Caki2 (cell line): ENCODE measurements at regions not wholly inside any gene's neighbourhood (a gene's known extent, or its start where the extent isn't known, plus 50 kb on each side); places are given as distances from the start of the nearest gene placed in this dataset.

Experiments used
- DNase-seq: peaks from one replicate; pipeline ENCODE4 v3.0.0-alpha.2; 2015; ENCODE audit warnings: low read depth
- in situ Hi-C: cut with HindIII; loops from 2 replicates; pipeline ENCODE4 v1.10.0; 2016; ENCODE audit warnings: low sequenced_read_pairs, low pct_unique_long_range_greater_than_20kb, mixed read lengths

DNA sequence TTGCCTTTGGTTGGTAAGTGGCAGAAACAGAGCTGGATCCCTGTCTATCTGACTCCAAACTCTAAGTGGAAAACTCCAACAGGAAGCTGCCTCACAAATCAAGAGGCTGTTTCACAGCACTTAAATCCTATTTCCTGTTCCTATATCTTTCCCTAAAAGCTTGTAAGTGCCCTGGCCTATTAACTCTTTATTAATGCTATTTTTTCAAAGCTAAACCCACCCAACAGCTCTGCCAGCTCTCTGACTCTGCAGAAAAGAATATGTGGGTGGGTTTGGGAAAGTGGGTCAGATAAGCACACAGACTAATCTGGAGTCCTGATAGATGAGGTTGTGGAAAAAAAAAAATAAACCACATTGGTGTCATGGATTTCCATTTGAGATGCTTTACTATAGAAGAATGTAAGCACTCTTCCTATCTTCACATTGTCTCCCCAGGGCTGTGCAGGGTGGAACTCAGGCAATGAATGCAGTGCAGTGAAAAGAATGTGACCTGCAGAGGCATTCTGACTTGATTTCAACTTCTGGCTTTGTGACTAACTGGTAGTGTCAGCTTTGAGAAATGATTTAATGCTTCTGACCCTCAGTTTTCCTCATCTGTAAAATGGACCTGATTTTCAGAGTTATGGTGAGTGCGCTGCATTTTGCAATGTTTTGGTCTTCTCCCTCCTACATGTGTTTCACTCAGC lies 125.6 kb downstream of the AASDHPPT start:
- DNase-seq, result no peak
- in situ Hi-C loops, result no loop called here

DNA sequence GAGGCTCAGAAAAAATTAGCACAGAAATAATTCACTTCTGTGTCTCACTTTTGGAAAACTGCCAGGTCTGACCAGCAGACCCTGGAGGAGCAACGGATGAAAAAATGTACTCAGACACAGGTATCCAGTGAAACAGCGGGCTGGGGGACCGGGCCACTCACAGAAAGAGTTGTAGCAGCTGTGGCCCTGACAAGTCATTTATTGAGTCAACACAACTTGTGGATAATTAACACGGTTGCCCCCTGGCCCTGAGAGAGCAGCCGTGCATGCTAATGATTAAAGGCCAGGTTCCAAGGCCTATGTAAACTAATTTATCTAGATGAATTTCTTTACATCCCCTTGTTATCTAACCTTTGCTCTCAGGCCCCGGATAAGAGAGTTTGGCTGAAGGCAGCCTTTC lies 131.3 kb downstream of the AASDHPPT start:
- DNase-seq, result no peak
- in situ Hi-C loops, result no loop called here

DNA sequence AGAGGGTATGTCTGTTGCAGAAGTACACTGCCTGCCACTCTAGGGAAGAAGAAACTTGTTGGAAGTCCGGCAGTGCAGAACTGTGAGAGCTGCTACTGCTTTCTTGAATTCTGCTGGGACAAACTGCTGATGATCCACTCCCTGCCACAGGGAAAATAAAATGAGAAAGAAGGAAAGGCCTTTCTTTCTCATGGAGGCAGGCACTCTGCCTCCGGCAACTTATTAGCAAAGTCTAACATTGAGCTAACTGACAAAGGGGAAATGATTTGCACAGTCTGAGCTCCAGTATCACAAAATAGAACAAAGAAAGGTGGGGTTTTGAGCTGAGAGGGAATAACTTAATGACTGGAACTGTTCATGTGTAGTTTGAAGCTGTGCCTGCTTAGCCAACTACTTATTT lies 134.6 kb downstream of the AASDHPPT start:
- no peak for DNase-seq
- in situ Hi-C loops, result no loop called here

DNA sequence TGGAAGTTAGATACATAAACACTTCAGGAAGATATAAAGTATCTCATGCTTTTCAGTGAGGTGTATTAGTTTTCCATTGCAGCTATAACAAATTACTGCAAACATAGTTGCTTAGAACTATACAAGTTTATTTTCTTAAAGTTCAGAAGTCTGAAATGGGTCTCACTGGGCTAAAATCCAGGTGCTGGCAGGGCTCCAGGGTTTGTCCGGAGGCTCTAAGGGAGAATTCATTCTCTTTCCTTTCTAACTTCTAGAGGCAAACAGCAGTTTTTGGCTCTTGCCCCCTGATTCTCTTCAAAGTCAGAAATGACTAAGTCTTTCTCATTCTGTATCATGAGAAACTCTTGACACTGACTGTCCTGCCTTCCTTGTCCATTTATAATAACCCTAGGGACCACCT lies 138.8 kb downstream of the AASDHPPT start:
- in situ Hi-C loops, result no loop called here
- DNase-seq, result no peak

DNA sequence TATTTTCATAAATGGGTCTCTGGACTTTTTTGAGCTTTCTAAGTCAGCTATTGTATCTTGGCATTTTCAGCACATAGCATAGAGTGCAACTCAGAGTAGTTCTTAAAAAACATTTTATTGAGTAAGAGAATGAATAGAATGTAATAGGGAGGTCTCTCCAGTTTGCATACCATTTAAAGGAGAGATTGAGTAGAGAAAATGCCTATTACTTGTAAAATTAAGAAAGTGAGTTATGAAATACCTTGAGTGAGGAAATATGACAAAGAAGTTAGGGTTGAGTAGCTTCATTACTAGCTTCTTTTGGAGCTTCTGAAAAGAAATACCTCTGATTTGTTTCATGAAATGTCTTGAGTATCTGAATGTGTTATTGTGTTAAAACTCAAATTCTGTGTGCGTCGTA lies 140.0 kb downstream of the AASDHPPT start:
- DNase-seq, result no peak
- in situ Hi-C loops, result no loop called here

DNA sequence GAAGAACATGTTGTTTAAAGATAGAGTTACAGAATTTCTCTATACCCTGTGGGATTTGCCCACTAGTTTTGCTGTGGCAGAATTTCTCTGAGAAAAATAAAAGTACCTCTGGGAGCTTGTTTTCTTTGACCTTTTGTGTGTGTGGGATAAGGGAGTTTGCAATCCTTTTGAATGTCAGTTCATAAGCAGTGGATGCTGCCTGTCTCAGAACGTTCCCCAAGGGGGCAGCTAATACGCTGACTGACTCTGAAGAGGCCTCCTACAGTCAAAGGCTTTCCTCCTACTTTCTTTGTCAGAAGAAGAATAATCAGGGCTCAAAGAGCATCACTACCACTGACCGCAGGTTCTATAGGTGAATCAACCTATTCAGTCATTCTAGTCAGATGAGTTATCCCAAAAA lies 140.6 kb downstream of the AASDHPPT start:
- no peak for DNase-seq

DNA sequence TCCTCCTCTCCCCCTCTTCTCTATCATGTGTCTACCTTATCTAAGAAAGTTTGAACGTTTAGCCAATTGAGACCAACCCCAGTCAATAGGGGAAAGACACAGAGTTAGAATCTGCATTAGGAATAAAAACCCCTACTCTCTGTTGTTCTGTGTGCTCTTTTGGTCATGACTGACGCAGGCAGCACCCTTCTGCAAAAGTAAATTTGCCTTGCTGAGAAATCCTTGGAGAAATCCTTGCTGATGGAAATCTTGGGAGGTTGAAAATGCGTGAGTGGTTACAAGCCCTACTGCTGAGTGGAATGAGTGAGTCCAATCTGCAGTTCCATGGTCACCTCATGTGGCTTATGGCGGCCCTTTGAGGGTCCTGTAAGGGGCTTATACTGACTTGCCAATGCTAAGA lies 145.2 kb downstream of the AASDHPPT start:
- in situ Hi-C loops, result no loop called here
- no peak for DNase-seq

More for the DNA sequence above, 140.6 kb downstream of the AASDHPPT start:
- in situ Hi-C loops, result no loop called here

DNA sequence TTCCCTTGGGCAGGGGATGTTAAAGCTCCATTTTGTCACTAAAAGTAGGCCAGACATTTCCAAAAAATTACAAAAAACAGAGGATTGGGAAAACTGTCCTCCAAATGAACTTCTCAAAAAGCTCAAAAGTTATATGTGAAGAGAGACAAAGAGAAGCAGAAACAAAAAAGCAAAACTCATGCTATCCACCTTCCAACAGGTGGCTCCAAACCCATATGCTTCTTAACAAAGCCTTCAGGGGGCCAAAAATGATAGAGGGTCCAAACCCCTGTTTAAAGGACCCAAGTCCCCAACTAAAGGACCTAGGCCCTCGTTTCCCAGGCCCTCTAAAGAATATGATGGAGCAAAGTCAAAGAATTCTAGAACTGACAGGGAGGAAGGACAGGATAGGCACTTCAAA lies 146.7 kb downstream of the AASDHPPT start:
- no peak for DNase-seq
- in situ Hi-C loops, result no loop called here

DNA sequence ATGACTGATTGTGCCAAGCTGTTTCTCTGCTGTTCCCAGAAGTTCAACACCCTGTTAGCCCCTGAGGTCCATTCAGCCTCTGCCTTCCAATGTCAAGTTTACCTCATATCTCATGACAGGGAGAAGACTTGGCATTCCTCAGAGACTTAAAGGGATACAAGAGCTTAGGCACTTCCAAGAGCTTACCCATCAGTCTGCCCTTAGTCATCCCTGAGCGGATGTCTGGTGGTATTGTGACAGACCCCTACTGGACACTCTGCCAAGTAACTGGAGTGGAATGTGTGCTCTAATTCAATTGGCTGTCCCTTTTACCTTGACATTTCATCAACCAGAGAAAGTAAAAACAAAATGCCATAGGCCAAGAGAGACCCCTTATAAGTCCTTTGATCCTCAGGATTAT lies 151.5 kb downstream of the AASDHPPT start:
- no peak for DNase-seq
- in situ Hi-C loops, result no loop called here

DNA sequence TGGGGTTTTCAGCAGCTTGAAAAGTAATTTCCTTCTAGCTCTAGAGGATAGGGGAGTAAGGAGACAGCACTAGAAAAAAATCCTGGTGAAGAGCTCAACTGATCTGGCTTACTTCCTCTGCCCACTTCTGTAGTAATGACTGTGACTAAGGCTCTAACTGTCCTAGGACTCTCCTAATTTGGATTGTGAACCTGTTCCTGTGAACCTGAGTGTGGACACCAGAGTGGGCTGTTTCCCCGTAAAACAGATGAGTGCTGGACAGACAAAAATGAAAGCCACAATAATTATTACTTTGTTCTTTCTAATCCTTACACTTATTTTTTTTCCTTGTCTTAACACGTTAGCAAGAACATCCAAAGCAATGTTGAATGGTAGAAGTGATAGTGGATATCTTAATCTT lies 154.1 kb downstream of the AASDHPPT start:
- in situ Hi-C loops, result no loop called here
- DNase-seq, result no peak

DNA sequence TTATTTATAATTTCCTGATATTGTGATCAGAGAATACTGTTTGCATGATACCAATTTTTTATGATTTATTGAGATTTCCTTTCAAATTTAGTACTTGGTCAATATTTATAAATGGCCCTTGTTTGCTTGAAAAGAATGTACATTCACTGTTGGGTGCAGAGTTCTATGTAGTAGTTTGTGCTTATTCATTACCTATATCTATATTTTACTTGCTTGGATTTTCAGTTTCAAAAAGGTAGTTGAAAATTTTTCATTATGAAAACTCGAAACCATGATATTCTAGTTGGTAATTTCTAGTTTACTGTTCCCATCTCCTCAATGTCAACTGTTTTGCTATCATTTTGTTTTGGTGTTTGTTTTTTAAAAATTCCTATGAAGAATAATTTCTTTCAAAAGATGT lies 155.7 kb downstream of the AASDHPPT start:
- in situ Hi-C loops, result no loop called here
- no peak for DNase-seq

DNA sequence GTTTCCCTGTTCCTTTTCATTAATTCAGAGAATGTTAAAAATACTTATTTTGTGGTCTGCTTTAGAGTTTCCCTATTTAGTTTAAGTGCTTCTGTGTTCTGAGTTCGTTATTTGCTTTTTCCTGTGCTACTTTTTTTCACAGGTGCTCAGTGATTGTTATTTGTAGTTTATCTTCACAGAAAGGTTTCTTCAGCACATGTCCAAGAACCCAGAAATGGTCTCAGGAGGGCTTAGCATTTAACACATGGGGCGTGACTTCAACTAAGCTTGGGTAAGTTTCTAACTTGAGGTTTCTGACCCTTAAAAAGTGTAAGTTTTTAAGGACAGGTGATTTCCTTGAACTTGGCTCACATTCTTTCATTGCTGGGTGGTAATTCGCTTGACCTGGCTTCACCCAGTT lies 157.3 kb downstream of the AASDHPPT start:
- in situ Hi-C loops, result no loop called here
- no peak for DNase-seq

DNA sequence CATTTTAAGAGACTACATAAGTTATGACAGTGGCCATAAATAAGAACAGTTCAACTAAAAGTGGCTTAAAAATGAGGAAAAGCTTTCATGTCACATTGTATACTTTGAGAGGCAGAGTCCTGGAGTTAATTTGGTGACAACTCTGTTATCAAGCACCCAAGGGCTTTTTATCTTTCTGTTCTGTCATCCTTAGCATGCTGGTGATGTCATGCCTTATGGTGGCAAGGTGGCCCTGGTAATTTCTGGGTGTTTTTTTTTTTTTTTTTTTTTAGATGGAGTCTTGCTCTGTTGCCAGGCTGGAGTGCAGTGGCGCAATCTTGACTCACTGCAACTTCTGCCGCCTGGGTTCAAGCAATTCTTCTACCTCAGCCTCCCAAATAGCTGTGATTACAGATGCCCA lies 158.8 kb downstream of the AASDHPPT start:
- in situ Hi-C loops, result no loop called here
- DNase-seq, result no peak

DNA sequence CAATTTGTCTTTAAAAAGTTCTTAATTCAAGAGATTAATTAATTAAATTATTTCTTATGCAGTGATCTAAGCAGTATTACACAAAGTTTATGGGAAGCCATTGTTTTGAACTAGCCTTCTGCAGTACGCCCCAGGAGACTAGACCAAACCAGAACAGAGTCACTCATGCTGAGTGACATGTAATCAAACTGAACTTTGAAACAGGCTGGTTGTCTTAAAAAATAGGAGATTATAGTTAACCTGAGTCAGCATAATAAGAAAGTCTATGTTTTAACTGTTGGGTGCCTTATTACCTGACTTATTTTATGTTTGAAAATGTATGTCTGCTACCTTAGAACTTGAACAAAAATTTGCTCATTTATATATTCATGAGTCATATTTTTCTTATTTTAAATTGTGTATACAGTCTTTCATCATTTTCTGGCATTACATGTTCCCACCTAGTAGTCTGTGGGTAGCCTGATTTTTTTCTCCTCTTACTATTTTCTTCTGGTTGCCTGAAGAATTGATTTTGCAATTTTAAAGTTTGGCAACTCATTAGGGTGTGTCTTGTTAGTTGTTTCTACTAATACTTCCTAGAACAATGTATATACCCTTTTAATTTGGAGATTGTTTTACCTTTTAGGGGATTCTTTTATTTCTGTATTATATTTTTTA lies 161.4 kb downstream of the AASDHPPT start:
- DNase-seq, result no peak
- in situ Hi-C loops, result no loop called here

DNA sequence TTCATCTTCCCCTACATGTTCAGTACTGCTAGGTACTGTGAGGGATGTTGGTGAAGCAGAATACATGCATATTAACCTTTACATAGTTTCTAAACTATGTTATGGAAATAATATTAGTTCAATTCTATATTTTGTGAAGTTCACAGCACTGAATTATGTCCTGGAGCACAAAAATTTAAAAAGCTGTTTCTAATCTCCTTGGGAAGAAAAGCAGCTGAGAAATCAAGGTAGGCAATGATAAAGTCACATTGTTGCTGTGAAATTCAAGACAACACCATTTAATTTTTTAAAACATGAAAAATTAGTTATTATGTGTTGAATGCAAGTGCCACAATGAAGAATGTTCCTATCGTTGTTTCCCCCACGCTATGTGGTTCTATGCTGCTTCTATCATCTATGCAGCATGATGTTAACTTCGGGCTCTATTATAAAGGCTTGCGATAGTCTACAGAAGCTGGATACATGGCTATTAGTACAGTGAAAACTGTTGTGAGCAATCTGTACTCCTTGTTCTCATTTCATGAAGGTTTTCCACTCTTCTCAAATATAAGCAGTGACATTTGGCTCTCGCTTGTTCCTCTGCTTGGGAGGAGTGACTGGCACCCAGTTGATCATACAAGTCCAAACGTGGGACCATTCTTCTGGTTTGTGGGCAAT lies 164.3 kb downstream of the AASDHPPT start:
- in situ Hi-C loops, result no loop called here
- DNase-seq, result no peak

DNA sequence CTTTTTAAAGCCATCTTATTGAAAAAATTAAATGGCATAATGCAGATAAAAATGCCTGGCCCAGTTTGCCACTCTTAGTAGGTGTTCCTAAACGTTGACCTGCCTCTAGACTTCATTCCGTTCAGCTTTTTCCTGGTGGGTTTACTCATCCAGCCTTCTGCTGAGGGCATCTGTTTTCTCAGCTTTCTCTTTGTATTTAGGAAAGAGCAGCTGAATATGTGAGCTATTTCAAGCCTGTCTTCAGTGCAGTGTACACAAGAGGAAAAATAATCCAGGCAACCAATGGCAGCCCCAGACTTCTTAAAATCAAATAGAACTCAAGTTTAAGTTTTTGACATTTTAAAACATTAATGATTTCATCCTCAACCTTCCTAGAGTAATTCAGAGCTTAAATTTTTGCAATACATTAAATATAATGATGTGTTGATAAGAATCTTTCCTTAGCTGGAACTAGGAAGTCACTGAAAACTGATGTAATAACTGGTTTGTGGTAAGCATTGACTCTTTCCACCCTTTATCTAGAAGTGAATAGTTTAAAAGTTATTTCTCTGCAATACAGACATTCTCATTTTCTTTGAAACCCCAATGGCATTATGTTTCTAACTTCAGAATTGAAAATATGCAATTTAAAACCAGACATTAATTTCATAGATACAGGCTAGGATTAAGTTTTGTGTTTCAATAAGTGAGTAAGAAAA lies 165.4 kb downstream of the AASDHPPT start:
- in situ Hi-C loops, result no loop called here
- no peak for DNase-seq

DNA sequence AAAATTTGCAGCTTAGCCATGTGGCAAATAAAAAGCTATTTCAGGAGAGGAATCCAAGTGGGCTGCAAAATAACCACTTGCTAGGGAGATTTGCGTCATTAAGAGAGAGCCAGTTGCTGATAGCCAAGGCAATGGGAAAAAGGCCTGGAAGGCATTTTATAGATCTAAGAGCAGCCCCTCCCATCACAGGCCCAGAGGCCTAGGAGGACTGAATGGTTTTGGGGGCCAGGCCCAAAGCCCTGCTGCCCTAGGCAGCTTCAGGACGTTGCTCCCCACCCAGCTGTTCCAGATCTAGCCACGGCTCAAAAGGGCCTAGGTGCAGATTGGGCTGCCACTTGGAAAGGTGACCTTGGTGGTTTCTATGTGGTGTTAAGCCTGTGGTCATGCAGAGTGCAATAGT lies 169.0 kb downstream of the AASDHPPT start:
- DNase-seq, result no peak
- in situ Hi-C loops, result no loop called here

DNA sequence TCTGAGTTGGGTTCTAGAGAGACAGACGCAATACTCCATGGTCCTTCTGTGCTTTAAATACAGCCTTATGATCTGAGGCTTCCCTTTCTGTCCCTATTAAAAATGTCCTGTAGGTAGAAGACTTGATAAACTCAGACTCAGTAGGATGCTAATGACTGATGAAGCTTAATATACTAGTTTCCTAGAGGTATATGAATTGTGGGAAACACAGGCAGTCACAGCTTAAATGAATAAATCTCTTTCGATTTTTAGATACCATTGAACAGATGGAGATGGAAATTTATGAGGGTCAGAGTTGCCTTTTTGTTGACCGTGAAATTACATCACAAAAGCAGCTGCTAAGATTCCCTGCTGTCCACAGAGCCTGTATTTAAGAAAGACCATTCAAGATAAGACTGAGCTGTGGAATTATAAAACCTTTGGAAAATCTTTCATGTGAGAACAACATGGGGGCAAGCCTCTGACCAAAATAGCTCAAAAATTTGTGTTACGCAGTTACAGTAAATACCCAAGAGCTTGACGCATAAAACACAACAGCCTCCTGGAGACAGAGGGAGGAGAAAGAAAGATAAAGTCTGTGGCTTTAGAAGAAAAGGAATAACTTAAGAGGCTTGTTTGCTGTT lies 172.3 kb downstream of the AASDHPPT start:
- no peak for DNase-seq
- in situ Hi-C loops, result no loop called here

DNA sequence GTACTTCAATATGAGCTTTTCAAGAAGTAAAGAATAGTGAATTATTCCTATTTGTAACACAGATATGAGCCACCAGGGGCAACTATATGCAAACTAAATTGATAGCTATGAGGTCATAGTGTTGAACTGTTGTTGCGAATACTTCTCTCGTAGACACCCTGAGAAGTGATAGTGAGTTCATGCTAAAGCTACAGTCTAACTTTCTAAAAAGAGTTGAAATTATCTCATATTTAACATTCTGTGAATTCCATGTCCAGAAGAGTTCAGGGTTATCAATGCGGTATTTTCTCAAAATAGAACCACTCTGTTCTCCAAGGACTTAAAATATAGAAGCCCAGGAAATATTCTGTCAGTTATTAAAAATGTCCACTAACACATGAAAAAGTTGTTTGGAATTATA lies 185.4 kb downstream of the AASDHPPT start:
- in situ Hi-C loops, result no loop called here
- DNase-seq, result no peak
